ENCODE measurements at regions not wholly inside any gene's neighbourhood (a gene's known extent, or its start where the extent isn't known, plus 50 kb on each side); places are given as distances from the start of the nearest gene placed in this dataset.
"Not testable (repeated sequence)": the region's sequence is repeated elsewhere in the genome, so short reads cannot be mapped to it uniquely, and the experiment has no call there.

DNA sequence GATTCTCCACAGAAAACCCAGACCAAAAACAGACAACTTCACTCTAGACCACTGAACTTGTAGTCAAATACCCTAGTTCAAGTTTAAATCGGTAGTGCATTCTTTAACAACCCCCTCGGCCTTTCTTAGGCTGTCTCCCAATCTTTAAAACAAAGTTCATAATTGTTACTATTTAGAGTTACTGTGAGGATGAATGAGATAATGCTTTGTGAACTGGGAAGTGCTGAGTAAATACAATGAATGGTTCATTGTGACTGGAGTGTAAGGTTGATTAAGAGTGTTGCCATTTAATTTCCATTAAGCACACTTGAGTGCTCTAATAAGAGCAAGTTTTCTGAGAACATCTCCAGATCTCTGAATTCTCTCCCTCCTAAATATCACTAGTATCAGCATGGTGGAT is 228.8 kb upstream of the PIK3R1 start:
- Mint-ChIP-seq H3K4me1 (ENCODE audit: low read depth) (peaks cover 33% of the 10 kb centered on the region), H3K4me3 (no peak overlapping the region), H3K9me3 (peaks cover 8% of the 10 kb centered on the region), H3K36me3 (ENCODE audit: low read depth) (no peaks in the 10 kb centered on the region), H3K27me3 (no peaks in the 10 kb centered on the region), H3K27ac (no peak overlapping the region)
- intact Hi-C loops (cut with micrococcal nuclease), result no loop called here

DNA sequence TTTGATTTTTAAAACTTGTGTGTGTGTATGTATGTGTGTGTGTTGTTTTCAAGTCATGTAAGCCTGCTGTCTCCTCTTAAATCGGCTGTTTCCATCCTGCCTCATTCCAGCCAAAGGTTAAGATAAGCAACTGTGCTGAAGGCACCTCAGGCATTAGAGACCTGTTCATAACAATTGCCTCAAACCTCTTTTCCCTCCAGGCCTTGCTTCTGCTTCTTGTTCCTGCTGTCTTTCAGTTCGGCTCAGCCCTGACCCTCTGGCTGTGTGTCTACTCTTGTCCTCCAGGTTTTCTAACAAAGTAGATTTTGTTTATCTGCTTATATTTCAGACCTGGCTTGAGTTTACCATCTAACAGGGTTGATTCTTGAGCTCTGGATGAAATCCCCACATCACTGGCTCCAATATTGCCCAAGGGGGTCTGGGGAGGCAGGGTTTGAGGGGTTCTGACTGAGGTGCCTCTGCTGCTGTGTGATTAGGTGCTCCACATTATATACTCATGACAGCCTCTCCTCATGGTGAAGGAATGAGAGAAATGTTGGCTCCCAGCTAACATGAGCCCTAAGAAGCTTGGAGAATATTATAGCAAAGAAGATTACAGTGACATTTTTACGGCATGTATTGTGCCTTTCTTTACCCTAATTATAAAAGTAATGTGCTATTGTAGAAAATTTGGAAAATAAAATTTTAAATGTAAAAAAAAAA is 229.7 kb upstream of the PIK3R1 start:
- Mint-ChIP-seq H3K4me1 (ENCODE audit: low read depth) (peaks cover 34% of the 10 kb centered on the region), H3K27ac (no peak overlapping the region), H3K27me3 (no peaks in the 10 kb centered on the region), H3K36me3 (ENCODE audit: low read depth) (no peaks in the 10 kb centered on the region), H3K4me3 (no peak overlapping the region), H3K9me3 (peaks cover 6% of the 10 kb centered on the region)
- intact Hi-C loops (cut with micrococcal nuclease), result no loop called here

DNA sequence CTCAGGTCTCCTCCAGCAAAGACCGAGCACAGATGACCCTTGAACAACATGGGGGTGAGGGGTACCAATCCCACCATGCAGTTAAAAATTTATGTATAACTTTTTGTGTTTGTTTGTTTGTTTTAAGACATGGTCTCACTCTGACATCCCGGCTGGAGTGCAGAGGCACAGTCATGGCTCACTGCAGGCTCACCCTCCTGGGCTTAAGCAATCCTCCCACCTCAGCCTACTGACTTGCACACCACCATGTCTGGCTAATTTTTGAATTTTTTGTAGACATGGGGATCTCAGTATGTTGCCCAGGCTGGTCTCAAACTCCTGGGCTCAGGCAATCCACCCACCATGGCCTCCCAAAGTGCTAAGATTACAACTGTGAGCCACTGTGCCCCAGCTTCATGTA is 231.0 kb upstream of the PIK3R1 start:
- no peak overlapping the region for H3K27ac Mint-ChIP-seq
- intact Hi-C loops (cut with micrococcal nuclease), result no loop called here
- no peak overlapping the region for H3K4me3 Mint-ChIP-seq

DNA sequence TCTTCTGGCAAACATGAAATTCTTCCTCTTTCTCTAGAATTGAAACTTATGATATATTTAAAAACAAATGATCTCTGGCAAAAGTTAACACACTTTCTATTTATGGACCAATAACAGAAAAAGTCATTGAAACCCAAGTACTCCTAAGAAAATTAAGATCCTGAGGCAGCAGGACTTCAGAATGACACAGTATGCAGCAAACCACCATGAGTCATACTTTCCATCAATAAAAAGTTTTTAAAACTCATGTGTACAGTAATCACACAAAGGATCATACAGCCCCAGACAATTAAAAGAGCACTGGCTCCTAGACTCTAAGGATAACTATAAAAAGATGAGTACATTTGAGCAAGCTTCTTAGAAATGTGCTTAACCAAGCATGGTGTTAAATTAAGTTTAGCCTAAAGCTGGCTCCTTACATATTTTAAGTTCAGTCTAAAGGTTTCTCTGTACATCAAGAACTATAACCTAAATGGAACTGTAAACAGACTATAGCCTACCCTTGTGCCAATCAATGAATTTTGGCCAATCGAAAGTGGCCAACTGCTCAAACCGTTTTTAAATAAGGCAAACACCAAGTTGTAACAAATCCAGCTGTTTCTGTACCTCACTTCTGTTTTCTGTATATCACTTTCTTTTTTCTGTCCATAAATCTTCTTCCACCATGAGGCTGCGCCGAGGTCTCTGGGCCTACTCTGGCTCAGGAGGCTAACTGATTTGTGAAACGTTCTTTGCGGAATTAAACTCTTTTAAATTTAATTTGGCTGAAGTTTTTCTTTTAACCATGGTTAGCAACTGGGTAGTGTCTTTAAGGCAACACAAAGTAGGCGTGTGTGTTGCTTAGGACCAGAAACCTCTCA is 232.1 kb upstream of the PIK3R1 start:
- Mint-ChIP-seq H3K9me3 (no peaks in the 10 kb centered on the region), H3K27ac (peak overlapping the region; percentile 80), H3K4me1 (ENCODE audit: low read depth) (peaks cover 20% of the 10 kb centered on the region), H3K36me3 (ENCODE audit: low read depth) (no peaks in the 10 kb centered on the region), H3K27me3 (no peaks in the 10 kb centered on the region), H3K4me3 (no peak overlapping the region)
- intact Hi-C loops (cut with micrococcal nuclease), result loop anchor here (1.0 kb wide), 1 partner anchor 59 kb away; no protein-coding TSS in a partner anchor

More for the DNA sequence above, 231.0 kb upstream of the PIK3R1 start:
- Mint-ChIP-seq H3K9me3 (no peaks in the 10 kb centered on the region), H3K27me3 (no peaks in the 10 kb centered on the region), H3K36me3 (ENCODE audit: low read depth) (no peaks in the 10 kb centered on the region), H3K4me1 (ENCODE audit: low read depth) (peaks cover 22% of the 10 kb centered on the region)

DNA sequence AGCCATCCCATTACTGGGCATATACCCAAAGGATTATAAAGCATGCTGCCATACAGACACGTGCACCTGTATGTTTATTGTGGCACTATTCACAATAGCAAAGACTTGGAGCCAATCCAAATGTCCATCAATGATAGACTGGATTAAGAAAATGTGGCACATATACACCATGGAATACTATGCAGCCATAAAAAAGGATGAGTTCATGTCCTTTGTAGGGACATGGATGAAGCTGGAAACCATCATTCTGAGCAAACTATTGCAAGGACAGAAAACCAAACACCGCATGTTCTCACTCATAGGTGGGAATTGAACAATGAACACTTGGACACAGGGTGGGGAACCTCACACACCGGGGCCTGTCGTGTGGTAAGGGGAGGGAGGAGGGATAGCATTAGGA is 233.4 kb upstream of the PIK3R1 start:
- H3K36me3 Mint-ChIP-seq (ENCODE audit: low read depth); H3K4me3 Mint-ChIP-seq; H3K9me3 Mint-ChIP-seq; H3K27me3 Mint-ChIP-seq; intact Hi-C loops (cut with micrococcal nuclease); H3K27ac Mint-ChIP-seq: not testable (repeated sequence)
- H3K4me1 Mint-ChIP-seq (ENCODE audit: low read depth), result peaks cover 33% of the 10 kb centered on the region

DNA sequence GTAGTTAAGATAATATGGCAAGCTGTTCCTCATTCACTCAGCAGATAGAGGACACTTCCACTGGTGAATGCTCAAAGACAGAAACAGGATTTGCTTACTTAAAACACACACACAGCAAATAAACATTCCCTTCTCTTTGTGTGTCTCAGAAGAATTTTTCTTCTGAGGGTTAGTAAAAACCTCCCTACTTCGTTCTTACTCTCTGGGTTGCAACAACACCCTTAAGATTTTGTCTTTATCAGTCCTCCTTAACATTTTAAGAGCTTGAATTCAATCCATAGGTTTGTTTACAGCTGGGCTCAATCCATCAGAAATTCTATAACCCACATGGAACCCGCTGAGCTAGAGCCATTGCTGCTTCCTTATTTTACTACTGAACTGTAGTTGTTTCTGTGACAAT is 237.4 kb upstream of the PIK3R1 start:
- intact Hi-C loops (cut with micrococcal nuclease), result loop anchor here (5.0 kb wide), 1 partner anchor 239 kb away; the partner anchor contains the start of gene PIK3R1
- H3K4me3 Mint-ChIP-seq, result peak overlapping the region; percentile 39
- H3K36me3 Mint-ChIP-seq (ENCODE audit: low read depth), result no peaks in the 10 kb centered on the region
- peak overlapping the region; percentile 75 for H3K27ac Mint-ChIP-seq
- H3K4me1 Mint-ChIP-seq (ENCODE audit: low read depth), result peaks cover 31% of the 10 kb centered on the region
- H3K9me3 Mint-ChIP-seq, result no peaks in the 10 kb centered on the region
- no peaks in the 10 kb centered on the region for H3K27me3 Mint-ChIP-seq

DNA sequence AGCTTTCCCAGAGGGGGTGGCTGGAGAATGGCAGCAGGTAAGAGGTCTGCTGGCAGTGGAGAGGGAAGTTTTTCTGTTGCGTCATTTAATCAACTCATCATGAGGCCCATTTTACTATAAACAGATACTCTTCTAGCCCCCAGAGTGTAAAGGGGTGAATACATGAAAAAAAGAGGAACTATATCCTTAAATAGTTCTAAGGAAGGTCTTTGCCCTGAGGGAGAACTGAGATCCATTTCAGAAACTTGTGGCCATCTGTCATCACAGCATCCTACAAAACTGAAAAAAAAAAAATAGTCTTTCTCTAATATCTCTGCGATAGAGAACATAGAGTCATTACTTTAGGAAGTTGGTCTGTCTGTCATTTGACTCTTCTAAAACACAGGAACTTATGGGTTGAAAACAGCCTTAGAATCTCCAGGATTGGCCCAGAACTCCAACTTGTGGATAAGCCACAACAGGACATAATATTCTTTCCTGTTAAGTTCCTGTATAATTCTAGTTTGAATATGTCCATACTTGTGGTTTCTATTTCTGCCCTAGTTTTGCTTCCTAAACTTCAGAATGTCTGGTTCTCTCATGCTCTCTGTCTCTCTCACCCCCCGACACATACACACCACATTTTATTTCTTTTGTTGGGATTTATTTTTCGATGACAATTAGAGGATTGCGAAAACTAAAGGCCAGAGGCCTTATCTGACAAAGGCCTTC is 238.5 kb upstream of the PIK3R1 start:
- Mint-ChIP-seq H3K4me1 (ENCODE audit: low read depth) (peaks cover 33% of the 10 kb centered on the region), H3K9me3 (no peaks in the 10 kb centered on the region), H3K36me3 (ENCODE audit: low read depth) (no peaks in the 10 kb centered on the region), H3K4me3 (no peak overlapping the region), H3K27me3 (no peaks in the 10 kb centered on the region), H3K27ac (peak overlapping the region; percentile 75)
- intact Hi-C loops (cut with micrococcal nuclease), result loop anchor here (5.0 kb wide), 1 partner anchor 240 kb away; the partner anchor contains the start of gene PIK3R1

DNA sequence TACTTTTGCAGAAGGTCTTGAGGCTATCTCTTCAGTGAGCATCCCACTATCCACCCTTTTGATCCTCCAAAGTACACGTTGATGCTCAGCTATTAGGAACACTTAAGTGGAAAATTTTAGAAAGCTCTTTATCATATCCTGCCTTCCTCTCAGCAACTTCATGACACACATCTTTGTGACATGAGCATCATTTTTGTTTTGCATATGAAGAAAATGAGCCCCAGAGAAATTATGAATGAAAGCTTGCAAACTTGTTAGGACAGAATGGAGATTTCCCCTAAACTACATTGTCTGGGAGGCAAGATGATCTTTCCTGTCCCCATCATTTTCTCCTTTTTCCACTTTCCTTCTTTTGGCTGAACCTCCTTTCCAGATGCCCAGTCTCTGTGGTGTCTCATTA is 239.4 kb upstream of the PIK3R1 start:
- H3K27me3 Mint-ChIP-seq, result no peaks in the 10 kb centered on the region
- H3K4me3 Mint-ChIP-seq, result no peak overlapping the region
- intact Hi-C loops (cut with micrococcal nuclease), result loop anchor here (5.0 kb wide), 1 partner anchor 241 kb away; the partner anchor contains the start of gene PIK3R1
- peaks cover 38% of the 10 kb centered on the region for H3K4me1 Mint-ChIP-seq (ENCODE audit: low read depth)
- peak overlapping the region; percentile 75 for H3K27ac Mint-ChIP-seq
- no peaks in the 10 kb centered on the region for H3K9me3 Mint-ChIP-seq
- no peaks in the 10 kb centered on the region for H3K36me3 Mint-ChIP-seq (ENCODE audit: low read depth)

DNA sequence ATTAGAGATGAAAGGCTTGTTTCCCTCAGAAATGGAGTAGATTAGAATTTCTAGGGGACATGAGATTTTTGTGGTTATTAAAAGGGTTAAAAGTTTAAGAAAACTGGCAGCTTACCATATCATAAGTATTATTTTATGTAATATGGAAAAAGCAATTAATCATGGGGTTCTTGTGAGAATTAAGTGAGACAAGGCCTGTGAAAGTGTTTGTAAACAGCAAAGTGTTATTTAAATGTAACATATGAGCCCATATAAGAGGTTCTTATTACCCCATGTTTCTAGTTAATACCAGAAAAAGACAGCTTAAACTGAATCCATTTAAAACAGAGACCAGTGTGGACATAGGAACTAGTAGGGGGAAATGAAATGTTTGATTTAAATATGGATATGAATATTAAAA is 241.1 kb upstream of the PIK3R1 start:
- Mint-ChIP-seq H3K27ac (no peak overlapping the region), H3K4me1 (ENCODE audit: low read depth) (peaks cover 41% of the 10 kb centered on the region), H3K27me3 (no peaks in the 10 kb centered on the region), H3K9me3 (no peaks in the 10 kb centered on the region), H3K4me3 (no peak overlapping the region), H3K36me3 (ENCODE audit: low read depth) (no peaks in the 10 kb centered on the region)
- intact Hi-C loops (cut with micrococcal nuclease), result no loop called here

DNA sequence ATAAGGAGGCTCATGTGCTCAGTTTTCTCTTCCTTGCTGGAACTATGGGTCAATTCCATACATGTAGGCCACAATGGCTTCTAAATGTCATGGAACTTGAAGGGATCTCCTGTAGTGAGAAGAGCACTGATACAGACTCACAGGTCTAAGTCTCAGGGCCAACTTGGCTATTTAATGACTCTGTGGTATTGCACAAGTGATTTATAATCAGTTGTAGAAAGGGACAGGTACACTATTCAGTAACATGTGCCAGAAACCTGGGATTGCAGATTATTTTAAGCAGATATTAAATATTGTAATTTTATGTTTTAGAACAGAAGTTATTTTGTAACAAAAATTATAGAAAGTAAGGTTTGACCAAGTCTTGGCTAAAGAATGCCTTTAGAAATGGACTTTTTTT is 241.5 kb upstream of the PIK3R1 start:
- H3K27me3 Mint-ChIP-seq, result no peaks in the 10 kb centered on the region
- H3K36me3 Mint-ChIP-seq (ENCODE audit: low read depth), result no peaks in the 10 kb centered on the region
- intact Hi-C loops (cut with micrococcal nuclease), result no loop called here
- H3K4me3 Mint-ChIP-seq, result no peak overlapping the region
- peaks cover 41% of the 10 kb centered on the region for H3K4me1 Mint-ChIP-seq (ENCODE audit: low read depth)
- H3K9me3 Mint-ChIP-seq, result no peaks in the 10 kb centered on the region
- no peak overlapping the region for H3K27ac Mint-ChIP-seq

DNA sequence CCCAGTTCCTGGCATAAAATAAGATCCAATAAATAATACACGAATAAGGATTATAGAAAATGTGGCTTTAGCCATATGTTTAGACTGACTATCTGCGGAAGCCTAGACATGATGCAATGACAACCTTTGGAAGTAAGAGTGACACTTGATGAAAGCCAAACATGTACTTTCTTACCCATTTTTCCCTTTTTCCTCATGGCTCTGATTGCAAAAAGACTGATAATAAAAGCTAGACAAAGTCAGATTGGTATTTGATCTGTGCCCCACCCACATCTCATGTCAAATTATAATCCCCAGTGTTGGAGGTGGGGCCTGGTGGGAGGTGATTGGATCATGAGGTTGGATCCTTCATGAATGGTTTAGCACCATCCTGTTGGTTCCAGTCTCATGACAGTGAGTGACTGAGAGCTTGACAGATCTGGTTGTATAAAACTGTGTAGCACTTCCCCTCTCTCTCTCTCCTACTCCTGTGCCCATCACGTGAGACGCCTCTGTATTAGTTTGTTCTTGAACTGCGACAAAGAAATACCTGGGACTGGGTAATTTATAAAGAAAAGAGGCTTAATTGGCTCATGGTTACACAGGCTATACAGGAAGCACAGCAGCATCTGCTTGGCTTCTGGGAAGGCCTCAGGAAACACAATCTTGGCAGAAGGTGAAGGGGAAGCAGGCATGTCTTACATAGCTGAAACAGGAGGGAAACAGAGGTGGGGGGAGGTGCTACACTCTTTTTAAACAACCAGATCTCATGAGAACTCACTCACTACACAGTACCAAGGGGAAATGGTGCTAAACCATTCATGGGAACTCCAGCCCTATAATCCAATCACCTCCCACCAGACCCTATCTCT is 243.4 kb upstream of the PIK3R1 start:
- Mint-ChIP-seq H3K9me3 (no peaks in the 10 kb centered on the region), H3K36me3 (ENCODE audit: low read depth) (no peaks in the 10 kb centered on the region), H3K27ac (peak overlapping the region; percentile 24), H3K4me3 (no peak overlapping the region), H3K27me3 (no peaks in the 10 kb centered on the region), H3K4me1 (ENCODE audit: low read depth) (peaks cover 29% of the 10 kb centered on the region)
- intact Hi-C loops (cut with micrococcal nuclease), result no loop called here

DNA sequence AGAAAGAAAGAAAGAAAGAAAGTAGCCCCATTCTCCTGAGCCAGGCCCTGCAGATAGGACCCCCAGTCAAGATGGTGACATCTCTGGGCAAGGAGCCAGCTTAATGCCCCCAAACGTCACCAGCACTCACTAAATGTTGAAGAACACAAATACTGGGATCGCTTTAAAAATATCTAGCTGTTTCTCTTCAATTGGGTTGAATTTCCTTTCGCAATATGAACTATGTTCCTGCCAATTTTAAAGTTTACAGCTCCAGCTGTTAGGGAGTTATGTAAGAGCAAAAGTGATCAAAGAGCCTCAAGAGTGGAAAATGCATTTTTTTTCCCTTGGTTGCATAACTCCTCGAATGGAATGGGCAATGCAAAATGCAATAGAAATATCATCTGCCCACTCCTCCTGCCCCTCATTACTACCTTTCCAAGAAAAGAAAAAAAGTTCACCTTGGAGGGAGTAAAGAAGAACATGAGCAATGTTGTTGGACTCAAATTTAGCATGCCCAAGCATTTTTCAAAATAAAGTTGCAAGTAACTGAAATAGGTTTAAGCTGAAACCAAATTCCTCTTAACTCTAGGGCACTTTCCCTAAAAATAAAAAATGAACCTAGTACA is 244.2 kb upstream of the PIK3R1 start:
- Mint-ChIP-seq H3K4me3 (no peak overlapping the region), H3K27ac (peak overlapping the region; percentile 24), H3K27me3 (no peaks in the 10 kb centered on the region), H3K36me3 (ENCODE audit: low read depth) (no peaks in the 10 kb centered on the region), H3K9me3 (no peaks in the 10 kb centered on the region), H3K4me1 (ENCODE audit: low read depth) (peaks cover 22% of the 10 kb centered on the region)
- intact Hi-C loops (cut with micrococcal nuclease), result no loop called here

DNA sequence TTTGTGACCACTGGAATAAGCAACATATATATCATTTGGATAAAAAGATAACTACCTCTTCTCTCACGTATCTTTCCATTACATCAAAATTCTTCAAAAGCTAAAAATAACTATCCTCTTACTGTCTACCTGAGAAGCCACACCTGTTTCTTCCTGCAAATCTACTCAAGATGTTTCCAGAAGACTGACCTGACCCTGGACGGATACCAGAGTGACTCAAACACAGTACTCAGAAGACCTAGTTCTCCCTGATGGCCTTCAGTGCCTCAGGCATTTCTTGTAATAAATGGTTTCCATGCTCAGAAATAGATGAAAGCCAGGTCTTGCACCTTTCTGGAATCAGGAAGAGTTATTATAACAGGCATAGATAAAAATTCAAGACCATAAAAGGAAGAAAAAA is 245.9 kb upstream of the PIK3R1 start:
- H3K4me1 Mint-ChIP-seq (ENCODE audit: low read depth), result peaks cover 27% of the 10 kb centered on the region
- no peaks in the 10 kb centered on the region for H3K9me3 Mint-ChIP-seq

More for the DNA sequence above, 245.9 kb upstream of the PIK3R1 start:
- intact Hi-C loops (cut with micrococcal nuclease), result no loop called here
- no peaks in the 10 kb centered on the region for H3K27me3 Mint-ChIP-seq
- H3K27ac Mint-ChIP-seq, result no peak overlapping the region
- H3K4me3 Mint-ChIP-seq, result no peak overlapping the region
- no peaks in the 10 kb centered on the region for H3K36me3 Mint-ChIP-seq (ENCODE audit: low read depth)
